HS-27A (cell line): ENCODE measurements at regions not wholly inside any gene's neighbourhood (a gene's known extent, or its start where the extent isn't known, plus 50 kb on each side); places are given as distances from the start of the nearest gene placed in this dataset.

Experiments
- DNase-seq: peaks from one replicate; pipeline ENCODE4 v3.0.0-alpha.2; 2012; ENCODE audit warnings: low read depth, missing footprints

GRCh38 chr1:36542024-36542961, 59.6 kb upstream of the CSF3R start:
- DNase-seq, result no peak

GRCh38 chr1:36540056-36540455, 57.3 kb upstream of the CSF3R start:
- DNase-seq, result no peak

GRCh38 chr1:36539526-36539925, 56.8 kb upstream of the CSF3R start:
- DNase-seq, result no peak

GRCh38 chr1:36537991-36538390, 55.3 kb upstream of the CSF3R start:
- no peak for DNase-seq

GRCh38 chr1:36537190-36537768, 54.6 kb upstream of the CSF3R start:
- no peak for DNase-seq

GRCh38 chr1:36536727-36537126, 54.0 kb upstream of the CSF3R start:
- no peak for DNase-seq

- no peak for DNase-seq
These were observed 52.1 kb upstream of the CSF3R start for GRCh38 chr1:36534711-36535412.

GRCh38 chr1:36533897-36534296, 51.2 kb upstream of the CSF3R start:
- DNase-seq, result no peak

- DNase-seq, result no peak
These were observed 50.2 kb upstream of the CSF3R start for GRCh38 chr1:36532810-36533401.
